ENCODE measurements at regions not wholly inside any gene's neighbourhood (a gene's known extent, or its start where the extent isn't known, plus 50 kb on each side); places are given as distances from the start of the nearest gene placed in this dataset.

GRCh38 chr10:112000466-112000865, 183.1 kb downstream of the GPAM start:
- DNase-seq, result no peak

GRCh38 chr10:112002206-112002605, 181.4 kb downstream of the GPAM start:
- DNase-seq, result no peak

- DNase-seq, result no peak
Measured at GRCh38 chr10:112004075-112004474, 179.5 kb downstream of the GPAM start.

- DNase-seq, result no peak
Measured at GRCh38 chr10:112005044-112005443, 178.5 kb downstream of the GPAM start.

- DNase-seq, result no peak
Measured at GRCh38 chr10:112006407-112006806, 177.2 kb downstream of the GPAM start.

- DNase-seq, result no peak
Measured at GRCh38 chr10:112006831-112007230, 176.7 kb downstream of the GPAM start.

- no peak for DNase-seq
Measured at GRCh38 chr10:112022196-112022595, 161.4 kb downstream of the GPAM start.

GRCh38 chr10:112024079-112024478, 159.5 kb downstream of the GPAM start:
- no peak for DNase-seq

GRCh38 chr10:112025228-112025627, 158.3 kb downstream of the GPAM start:
- no peak for DNase-seq

- no peak for DNase-seq
Measured at GRCh38 chr10:112026438-112026837, 157.1 kb downstream of the GPAM start.

- DNase-seq, result no peak
Measured at GRCh38 chr10:112027731-112028280, 155.8 kb downstream of the GPAM start.

GRCh38 chr10:112030431-112030830, 153.1 kb downstream of the GPAM start:
- DNase-seq, result no peak

- DNase-seq, result no peak
Measured at GRCh38 chr10:112039823-112040222, 143.7 kb downstream of the GPAM start.

GRCh38 chr10:112040696-112041095, 142.9 kb downstream of the GPAM start:
- DNase-seq, result no peak

- no peak for DNase-seq
Measured at GRCh38 chr10:112045938-112046337, 137.6 kb downstream of the GPAM start.

- no peak for DNase-seq
Measured at GRCh38 chr10:112047674-112048073, 135.9 kb downstream of the GPAM start.

GRCh38 chr10:112052166-112052565, 131.4 kb downstream of the GPAM start:
- no peak for DNase-seq

GRCh38 chr10:112053895-112054294, 129.7 kb downstream of the GPAM start:
- no peak for DNase-seq

- no peak for DNase-seq
Measured at GRCh38 chr10:112054516-112054915, 129.0 kb downstream of the GPAM start.

- no peak for DNase-seq
Measured at GRCh38 chr10:112057072-112057471, 126.5 kb downstream of the GPAM start.

GRCh38 chr10:112059220-112059619, 124.3 kb downstream of the GPAM start:
- no peak for DNase-seq

- DNase-seq, result no peak
Measured at GRCh38 chr10:112071596-112072133, 111.9 kb downstream of the GPAM start.

GRCh38 chr10:112078003-112078402, 105.6 kb downstream of the GPAM start:
- no peak for DNase-seq

GRCh38 chr10:112080231-112080630, 103.3 kb downstream of the GPAM start:
- DNase-seq, result no peak

GRCh38 chr10:112082120-112082519, 101.4 kb downstream of the GPAM start:
- no peak for DNase-seq

Data from stimulated activated CD4-positive, alpha-beta T cell treated with anti-CD3 and anti-CD28 coated beads, Interleukin-2, amount 100 ng/mL, for 48 hours (primary cell).